Suppressor macrophage (primary cell): ENCODE measurements at regions not wholly inside any gene's neighbourhood (a gene's known extent, or its start where the extent isn't known, plus 50 kb on each side); places are given as distances from the start of the nearest gene placed in this dataset.
A peak's percentile ranks its signal among the peaks of the same experiment; 100 is the strongest.
"Not testable (repeated sequence)": the region's sequence is repeated elsewhere in the genome, so short reads cannot be mapped to it uniquely, and the experiment has no call there.

Experiments
- DNase-seq, 4 experiments: peaks; one replicate each; pipeline ENCODE4 v3.0.0-alpha.2; 2020 to 2022

DNA sequence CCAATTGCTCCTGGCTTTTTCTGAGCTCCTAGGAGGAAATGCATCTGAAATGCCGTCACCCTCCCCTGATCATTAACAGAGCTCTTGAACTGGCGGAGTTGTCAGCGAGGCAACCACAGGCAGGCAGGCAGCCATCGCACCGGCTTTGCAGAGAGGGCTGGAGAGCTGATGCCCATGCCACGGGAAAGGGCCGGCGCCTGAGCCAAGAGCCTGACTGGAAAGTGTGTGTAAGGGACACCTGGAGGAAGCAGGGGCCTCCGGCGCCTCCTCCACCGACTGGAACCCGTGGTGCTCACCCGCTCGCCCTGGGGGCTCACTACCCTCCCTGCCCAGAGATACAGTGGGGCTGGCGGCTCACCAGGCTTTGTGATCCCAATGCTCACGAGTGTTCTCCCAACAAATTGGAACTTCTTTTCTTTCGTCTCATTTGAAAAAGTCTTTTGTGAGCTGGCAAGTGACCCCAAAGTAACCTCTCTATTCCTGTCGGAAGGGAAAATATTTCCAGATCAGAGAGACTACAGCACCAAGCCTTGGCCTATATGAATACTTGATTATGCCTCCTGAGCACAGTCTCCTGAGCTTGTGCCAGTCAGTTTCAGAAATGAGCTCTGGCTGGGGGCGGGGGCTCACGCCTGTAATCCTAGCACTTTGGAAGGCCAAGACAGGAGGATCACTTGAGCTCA is 97.7 kb upstream of the SLC25A33 start:
- no peak for DNase-seq

DNA sequence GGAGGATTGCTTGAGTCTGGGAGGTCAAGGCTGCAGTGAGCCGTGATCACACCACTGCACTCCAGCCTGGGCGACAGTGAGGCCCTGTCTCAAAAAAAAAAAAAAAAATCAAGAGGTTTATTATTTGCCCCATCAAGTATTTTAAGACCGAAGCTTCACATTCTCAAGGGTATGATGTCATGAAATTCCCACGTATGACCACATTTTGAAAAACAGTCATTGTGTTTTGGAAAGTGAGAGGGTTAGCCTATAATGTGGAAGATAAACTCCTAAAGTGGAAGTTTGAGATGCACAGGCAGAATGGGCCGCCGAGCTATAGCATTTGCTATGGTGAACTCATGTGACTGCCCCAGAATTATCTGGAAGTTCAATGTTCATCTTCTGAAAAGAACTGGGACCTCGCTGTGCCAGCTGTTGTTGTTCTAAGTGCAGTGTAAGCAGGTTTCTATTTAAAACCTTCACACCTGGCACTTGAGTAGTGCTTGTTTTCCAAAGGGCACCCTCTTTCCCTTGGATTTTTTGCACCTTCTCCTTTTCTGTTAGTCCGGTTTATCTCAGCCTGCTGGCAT is 96.9 kb upstream of the SLC25A33 start:
- DNase-seq = no peak

DNA sequence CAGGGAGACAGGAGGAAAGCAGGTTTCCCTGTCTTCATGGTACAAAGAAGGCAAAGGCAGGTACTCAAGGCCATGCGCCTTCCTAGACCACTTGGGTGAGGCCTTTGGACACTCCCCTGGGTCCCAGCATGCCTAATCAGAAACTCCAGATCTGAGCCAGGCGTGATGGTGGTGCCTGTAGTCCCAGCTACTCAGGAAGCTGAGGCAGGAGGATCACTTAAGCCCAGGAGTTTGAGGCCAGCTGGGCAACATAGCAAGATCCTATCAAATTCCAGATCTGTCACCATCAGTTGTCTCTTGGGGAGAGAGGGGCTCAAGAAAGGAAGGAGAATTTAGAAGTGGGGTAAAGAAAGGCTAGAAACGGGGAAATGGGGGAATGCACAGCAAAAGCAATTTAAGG is 96.3 kb upstream of the SLC25A33 start:
- no peak for DNase-seq

DNA sequence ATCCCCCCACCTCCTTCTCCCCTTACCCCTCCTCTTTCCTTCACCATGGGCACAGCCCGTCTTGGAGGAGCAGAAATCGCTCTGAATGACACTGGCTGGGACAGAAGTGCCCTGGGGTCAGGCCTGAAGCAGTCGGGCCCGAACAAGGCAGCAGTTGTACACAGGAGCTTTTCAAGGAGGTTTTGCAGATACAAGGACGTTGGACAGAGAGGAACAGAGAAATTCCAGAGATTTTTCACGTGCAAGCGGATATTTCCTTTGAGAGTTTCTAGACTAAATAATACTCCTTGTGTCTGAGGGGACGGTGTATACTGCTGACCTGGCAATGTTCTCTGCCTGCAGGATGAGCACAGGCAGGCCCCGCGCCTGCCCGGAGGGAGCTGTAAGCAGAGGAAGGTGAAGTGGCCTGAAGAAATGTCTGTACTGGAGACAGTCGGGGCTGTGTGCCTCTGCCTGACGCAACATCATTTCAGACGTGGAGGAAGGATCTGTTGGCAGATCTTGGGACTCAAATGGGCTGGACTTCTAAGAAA is 95.3 kb upstream of the SLC25A33 start:
- DNase-seq = no peak

DNA sequence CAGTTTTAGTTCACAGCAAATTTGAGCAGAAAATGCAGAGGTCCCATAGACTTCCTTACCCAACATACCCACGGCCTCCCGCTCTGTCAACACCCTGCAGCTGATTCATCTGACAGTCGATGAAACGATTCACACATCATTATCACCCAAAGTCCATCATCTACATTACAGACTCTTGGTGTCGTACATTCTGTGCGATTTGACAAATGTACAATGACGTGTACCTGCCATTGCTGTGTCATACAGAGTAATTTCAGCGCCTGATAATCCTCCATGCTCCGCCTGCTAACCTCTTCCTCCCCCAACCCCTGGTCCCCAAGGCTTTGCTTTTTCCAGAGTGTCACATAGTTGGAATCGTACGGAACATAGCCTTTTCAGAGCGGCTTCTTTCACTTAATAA is 94.7 kb upstream of the SLC25A33 start:
- no peak for DNase-seq

DNA sequence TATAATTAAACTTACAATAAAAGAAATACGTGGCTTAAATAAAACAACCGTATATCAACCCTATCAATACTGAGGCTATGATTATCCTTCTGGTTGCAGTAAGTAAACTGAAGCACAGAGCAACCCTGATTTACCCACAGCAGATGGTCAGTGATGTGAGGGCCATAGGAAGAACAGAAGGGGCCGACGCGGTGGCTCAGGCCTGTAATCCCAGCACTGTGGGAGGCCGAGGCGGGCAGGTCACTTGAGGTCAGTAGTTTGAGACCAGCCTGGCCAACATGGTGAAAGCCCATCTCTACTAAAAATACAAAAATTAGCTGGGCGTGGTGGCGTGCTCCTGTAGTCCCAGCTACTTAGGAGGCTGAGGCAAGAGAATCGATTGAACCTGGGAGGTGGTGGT is 94.2 kb upstream of the SLC25A33 start:
- DNase-seq = not testable (repeated sequence)

DNA sequence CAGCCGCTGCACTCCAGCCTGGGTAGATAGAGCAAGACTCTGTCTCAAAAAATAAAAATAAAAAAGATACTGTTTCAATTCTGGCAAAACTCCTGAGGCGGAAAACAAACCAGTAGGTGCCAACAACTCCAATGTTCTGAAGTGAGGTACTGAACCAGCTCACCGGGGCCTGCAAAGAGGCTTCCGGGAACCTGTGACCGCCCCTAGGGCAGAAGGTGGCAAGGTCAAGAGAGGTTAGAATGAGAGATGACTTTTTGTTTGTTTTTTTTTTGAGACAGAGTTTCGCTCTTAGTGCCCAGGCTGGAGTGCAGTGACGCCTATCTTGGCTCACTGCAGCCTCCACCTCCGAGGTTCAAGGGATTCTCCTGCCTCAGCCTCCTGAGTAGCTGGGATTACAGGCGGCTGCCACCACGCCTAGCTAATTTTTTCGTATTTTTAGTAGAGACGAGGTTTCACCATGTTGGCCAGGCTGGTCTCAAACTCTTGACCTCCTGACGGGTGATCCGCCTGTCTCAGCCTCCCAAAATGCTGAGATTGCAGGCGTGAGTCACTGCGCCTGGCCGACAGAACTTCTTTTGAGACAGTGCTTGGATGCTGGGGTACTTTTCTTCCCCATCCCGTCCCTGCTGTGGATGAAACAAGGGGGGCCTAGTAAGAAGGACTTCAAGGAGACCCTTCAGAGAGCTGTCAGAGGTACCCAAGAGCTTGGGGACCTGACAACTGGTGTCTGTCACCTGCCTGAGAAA is 91.9 kb upstream of the SLC25A33 start:
- no peak for DNase-seq

DNA sequence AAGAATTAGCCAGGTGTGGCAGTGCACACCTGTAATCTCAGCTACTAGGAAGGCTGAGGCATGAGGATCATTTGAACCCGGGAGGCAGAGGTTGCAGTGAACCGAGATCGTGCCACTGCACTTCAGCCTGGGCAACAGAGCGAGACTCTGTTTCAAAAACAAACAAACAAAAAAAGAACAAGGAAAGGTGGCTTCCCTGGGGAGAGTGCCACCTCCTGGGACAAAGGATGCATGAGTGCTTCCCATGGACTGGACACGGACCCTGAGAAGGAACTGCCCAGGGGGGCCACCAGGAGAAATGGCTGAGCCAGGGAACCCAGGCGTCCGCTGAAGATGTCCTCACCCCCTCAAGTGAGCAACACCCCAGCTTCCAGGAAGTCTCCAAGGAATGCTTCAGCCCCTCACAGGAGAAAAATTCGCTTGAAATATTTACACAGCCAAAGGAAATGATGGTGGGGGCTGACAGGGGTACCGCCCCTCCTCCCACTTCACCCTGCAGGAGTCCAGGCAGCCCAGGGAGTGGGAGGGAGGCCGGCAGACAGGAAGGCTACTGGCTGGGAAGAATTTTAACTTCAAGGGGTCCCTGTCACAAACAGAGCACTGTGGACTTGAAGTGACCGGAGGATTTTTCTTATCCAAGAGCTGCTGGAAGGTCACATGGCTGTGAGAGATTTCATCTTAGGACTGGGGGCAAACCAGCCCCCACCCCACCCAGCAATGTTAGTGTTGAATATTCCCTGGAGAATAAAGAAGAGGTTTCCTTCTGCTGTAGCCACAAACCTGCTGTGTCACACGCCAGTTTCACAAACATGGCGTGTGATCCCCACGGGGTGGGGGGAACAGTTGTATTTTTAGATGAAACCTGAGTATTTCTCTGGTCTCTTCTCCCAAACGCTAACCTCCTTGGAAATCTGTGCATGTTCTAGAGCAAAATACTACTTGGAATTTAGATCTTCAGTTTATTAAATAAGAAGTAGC is 90.8 kb upstream of the SLC25A33 start:
- peak; percentile 29 to 57 (median 36) for DNase-seq

DNA sequence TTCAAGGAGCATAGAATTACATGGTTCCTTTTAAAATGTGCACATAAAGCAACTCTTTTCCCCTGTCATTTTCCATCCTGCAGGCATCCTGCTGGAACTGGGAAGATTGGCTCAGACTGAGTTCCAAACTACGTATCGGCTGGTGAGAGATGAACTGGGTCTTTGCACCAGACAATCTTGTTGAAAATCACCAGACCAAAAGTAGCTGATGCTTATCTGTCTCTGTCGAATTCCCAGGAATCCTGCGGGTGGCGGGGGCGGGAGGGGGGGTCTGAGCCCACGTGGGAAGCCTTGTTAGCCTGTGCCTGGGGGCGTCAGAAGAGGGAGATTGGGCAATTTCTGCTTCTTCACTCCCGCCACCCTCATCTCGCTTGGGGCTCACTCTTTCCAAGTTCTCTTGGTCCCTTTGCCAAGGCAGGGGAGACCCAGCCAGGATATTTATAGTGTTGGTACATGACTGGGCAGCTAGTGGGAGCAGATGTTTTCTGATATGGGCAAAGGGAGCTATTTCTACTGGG is 90.1 kb upstream of the SLC25A33 start:
- no peak for DNase-seq

DNA sequence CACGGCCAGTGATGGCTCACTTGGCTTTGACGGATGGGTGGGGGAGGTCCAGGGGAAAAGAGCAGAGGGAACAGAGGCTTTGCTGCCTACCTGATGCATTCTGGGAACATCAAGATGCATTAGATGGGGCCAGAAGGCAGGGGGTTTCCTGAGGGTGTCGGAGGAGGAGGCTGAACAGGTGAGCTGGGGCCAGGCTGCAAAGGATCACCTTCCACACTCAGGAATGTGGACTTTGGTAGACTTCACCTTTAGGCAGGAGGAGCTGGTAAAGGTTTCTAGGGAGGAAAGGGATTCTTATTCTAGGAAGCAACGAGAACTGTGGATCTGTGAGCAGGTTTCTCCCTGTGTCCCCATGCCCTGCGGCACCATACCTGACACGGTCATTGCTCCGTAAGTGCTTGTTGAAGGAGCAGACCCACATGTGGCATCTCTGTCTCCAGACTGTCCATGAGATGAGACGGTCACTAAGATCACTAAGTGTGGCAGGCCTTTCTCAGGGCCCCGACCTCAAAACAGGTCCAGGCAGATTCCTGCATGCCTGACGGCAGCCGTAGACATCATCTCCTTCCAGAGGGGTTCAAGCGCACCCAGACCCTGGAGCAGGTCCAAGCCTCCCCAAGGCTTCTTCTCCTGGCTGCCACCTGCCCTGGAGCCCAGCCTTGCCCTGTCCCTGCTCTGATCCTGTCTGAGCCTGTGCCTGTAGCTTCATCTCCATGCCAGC is 89.1 kb upstream of the SLC25A33 start:
- no peak for DNase-seq

DNA sequence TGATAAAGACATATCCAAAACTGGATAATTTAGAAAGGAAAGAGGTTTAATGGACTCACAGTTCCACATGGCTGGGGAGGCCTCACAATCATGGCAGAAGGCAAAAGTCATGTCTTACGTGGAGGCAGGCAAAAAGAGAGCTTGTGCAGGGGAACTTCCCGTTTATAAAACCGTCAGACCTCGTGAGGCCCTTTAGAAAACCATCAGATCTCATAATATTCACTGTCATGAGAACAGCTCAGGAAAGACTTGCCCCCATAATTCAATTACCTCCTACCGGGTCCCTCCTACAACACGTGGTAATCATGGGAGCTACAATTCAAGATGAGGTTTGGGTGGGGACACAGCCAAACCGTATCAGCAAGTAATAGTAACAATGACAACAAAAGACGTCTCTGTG is 88.2 kb upstream of the SLC25A33 start:
- DNase-seq = peak; percentile 27 to 59 (median 40)

DNA sequence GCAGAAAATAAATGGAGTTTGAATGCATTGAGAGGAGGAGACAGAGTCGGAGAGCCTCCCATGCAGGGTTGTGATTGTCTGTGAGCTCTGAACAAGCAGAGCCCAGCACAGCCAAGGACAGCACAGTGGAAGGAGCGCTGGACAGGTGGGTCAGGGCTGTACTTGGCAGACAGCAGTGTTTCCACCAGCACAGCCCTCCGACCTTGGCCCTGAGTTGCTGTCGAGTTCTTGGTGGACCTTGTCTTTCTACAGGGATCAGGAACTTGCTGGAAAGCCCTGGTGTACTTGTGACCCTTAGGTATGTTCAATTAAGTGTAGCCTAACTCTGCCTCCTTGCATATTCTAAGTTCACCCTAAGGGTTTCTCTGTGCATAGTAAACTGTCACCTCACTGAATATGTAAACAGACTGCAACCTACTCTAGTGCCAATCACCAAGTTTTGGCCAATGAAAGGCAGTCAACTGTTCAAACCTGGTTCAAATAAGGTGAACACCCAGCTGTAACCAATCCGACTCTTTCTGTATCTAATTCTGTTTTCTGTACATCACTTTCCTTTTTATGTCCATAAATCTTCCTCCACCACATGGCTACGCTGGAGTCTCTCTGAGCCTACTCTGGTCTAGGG is 86.6 kb upstream of the SLC25A33 start:
- no peak for DNase-seq

DNA sequence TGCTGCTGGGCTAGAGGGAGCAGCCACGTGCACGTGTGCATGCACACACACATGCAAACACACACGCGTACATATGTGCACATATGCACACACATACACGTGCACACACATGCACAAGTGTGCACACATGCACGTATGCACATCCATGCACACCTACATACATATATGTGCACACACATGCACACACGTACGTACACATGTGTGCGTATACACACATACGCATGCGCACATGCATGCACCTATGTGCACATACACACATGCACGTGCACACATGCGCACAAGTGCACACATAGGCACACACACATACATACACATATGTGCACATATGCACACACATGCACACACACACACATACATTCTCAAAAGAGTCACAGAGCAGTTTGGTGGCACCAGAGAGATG is 85.9 kb upstream of the SLC25A33 start:
- no peak for DNase-seq

DNA sequence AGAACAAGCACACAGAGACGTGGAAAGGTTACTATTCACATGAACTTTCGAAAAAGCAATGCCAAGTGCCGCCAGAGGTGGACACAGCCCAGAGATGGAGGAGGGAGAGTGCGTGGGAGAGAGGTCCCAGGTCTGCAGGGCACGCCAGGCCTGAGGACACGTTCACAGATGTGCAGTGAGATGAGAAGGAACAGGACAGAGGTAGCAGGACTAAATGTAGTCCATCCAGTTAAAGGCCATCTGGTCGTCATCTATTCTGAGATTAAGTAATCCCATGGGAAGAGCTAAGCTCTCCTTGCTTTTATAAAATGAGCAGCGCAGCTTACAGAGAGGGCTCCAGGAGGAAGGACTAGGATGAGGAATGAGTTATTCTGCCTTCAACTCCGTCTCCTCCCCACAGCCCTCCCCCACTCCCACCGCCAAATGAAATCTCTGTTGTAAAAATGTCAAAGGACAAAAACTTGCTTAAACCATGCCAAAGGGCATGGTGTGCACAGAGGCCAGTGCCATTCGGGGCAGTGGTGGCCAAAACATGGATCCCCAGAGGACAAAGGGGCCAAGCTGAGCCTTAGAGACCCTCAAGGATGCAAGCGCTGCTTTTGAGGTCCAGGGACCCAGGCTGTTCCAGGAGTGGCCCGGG is 85.4 kb upstream of the SLC25A33 start:
- no peak for DNase-seq

DNA sequence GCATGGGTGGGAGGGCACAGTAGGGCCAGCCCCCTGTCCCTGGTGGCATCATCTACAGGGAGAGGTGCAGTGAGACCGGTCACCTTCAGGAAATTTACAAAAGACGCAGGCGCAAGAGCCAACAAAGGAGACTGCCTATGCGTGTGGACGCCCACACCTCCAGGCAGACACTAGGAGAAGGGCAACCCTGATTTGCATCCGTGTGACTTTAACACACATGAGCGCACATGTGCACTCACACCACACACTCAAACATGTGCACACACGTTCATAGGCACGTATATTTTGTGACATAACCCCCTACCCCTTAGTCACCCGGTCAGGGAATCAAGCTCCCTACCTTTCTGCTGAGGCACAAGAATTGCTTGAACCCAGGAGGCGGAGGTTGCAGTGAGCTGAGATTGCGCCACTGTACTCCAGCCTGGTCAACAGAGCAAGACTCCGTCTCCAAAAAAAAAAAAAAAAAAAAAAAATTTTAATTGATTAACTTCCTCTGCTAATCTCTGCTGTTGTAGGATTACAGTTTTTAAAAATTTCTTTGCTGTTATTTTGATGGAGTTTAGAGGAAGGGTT is 84.7 kb upstream of the SLC25A33 start:
- no peak for DNase-seq

DNA sequence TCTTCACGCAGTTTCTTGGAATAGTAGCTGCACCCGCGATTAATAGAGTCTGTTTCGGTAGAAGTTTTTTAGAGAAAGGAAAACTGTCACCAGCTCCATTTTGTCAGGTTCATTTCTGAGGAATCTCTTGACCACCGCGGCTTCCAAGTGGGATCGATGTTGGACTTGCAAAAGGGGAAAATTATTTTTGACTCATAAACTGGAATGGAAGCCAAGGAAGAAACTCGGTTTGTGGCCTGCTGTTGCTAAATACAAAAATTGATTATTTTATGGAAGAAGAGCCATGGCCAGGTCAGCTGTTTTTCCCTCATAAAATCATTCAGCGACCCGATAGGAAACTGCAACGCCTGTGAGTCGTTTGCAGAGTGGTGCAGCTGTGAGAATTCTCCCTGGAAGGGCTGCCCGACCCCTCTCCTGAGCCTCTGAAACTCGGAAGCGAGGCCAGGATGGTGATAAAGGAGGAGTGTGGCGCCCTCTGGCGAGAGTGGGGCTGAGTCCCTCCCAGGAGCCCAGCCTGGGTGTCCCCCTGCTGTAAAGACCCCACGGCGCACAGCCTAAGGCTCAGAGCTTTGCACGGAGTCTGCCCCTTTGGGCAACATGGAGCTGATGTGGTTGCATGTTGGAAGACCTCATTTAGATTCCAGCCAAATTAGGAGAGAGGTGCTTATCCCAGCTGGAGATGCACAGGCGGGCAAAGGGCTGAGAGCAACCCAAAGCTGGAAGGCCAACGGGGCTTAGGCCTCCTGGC is 83.6 kb upstream of the SLC25A33 start:
- peak; percentile 57 to 85 (median 70) for DNase-seq

DNA sequence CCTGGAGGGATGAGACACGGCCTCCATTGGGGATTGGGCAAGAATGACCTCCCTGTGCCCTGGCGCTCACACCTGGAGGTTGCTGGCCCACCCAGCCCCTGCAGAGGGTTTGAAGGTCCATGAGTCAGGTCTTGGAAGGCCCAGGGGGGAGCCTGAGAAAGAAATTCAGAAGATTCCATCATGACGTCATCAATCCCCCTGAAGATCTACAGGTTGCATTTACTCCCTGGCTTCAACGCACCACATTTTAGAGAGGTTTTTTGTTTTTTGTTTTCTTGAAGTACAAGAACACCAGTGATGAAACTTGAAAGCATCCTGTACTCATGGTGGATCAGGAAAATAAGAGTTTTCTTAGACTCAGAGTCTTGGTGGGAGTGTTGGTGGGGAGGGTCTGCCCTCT is 82.4 kb upstream of the SLC25A33 start:
- DNase-seq = no peak

DNA sequence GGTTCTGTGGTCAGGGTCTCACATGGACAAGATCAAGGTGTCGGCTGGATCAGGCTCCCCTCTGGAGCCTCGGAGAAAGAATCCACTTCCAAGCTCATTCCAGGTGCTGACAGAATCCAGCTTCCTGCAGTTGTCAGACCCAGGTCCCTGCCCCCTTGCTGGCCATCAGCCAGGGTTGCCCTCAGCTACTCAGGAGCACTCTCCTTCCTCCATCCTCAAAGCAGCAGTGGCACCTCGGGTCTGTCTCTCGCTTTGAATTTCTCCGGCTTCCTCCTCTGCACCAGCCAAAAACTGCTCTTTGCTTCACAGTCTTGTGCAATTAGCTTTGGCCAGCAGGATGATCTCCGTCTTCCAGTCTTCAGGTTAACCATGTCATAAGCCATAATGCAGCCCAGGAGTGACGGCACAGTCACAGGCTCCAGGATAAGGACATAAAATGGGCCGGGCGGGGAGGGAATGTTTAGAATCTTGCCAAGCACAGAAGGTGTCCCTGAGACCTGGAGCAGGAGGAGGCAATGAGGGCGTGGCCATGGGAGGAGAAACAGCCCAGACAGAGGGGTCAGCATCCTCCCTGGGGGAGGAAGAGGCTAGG is 79.4 kb upstream of the SLC25A33 start:
- DNase-seq = no peak

DNA sequence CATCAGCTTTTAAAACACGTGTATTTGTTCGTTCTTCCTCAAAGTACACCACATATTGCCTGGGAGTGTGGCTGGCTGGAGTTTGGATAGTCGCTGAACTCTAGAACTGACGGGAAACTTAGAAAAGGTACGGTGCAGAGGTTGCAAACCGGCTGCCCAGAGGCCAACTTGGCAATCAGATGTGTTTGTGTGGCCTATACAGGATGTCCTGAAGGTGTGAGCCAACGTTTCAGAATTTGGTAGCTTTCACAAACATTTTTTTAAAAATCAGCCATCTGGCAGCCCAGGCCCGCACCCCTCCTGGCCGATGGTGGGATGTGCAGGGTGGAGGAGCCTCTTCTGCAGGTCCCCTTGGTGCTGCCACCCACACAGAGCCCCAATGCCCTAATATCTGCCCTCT is 73.6 kb upstream of the SLC25A33 start:
- no peak for DNase-seq
